Coronary artery (tissue), 2 donors: ENCODE measurements at regions not wholly inside any gene's neighbourhood (a gene's known extent, or its start where the extent isn't known, plus 50 kb on each side); places are given as distances from the start of the nearest gene placed in this dataset.
A peak's percentile ranks its signal among the peaks of the same experiment; 100 is the strongest.

Experiments used
- DNase-seq: peaks from one replicate; pipeline ENCODE4 v3.0.0-alpha.2; 2017; ENCODE audit warnings: low spot score
- H3K27ac ChIP-seq, 2 donors: fragments of 200-600 bp; sonication (generic); one replicate each; pipeline ENCODE4 v1.5.1; 2016 to 2019
- H3K4me3 ChIP-seq: fragments of 200-600 bp; sonication (generic); 2 replicates; pipeline ENCODE4 v1.5.1; 2016; ENCODE audit warnings: mild to moderate bottlenecking, moderate library complexity
- TF ChIP-seq, protein P1 (sequence below): fragments of 200-600 bp; sonication (generic); IDR thresholded peaks from one replicate; pipeline ENCODE4 v1.5.1; 2019; ENCODE audit warnings: antibody characterized with exemption

DNA sequence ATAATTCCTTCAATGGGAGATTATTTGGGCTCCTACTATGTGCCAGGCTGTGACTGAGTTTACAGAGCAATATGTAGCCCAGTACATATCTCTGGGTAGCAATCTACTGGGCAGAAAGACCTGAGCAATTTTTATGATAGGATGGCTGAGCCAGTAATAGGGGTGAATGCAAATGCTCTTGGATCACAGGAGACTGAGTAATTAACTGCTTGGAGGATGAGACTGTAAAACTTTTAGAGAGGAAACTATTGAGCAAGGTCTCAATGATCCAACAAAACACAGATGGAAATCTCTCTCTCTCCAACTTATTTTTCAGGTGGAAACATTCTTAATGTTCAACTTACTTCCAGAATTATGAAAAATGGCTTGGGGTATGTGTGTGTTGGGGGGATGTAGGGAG is 402.2 kb downstream of the AEBP2 start:
- no peak for DNase-seq
- TF ChIP-seq, protein P1, sequence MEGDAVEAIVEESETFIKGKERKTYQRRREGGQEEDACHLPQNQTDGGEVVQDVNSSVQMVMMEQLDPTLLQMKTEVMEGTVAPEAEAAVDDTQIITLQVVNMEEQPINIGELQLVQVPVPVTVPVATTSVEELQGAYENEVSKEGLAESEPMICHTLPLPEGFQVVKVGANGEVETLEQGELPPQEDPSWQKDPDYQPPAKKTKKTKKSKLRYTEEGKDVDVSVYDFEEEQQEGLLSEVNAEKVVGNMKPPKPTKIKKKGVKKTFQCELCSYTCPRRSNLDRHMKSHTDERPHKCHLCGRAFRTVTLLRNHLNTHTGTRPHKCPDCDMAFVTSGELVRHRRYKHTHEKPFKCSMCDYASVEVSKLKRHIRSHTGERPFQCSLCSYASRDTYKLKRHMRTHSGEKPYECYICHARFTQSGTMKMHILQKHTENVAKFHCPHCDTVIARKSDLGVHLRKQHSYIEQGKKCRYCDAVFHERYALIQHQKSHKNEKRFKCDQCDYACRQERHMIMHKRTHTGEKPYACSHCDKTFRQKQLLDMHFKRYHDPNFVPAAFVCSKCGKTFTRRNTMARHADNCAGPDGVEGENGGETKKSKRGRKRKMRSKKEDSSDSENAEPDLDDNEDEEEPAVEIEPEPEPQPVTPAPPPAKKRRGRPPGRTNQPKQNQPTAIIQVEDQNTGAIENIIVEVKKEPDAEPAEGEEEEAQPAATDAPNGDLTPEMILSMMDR: no peak
- Histone ChIP-seq H3K4me3 (no peak overlapping the region), H3K27ac (peak overlapping the region in 1 of 2 donors; percentile 20)

DNA sequence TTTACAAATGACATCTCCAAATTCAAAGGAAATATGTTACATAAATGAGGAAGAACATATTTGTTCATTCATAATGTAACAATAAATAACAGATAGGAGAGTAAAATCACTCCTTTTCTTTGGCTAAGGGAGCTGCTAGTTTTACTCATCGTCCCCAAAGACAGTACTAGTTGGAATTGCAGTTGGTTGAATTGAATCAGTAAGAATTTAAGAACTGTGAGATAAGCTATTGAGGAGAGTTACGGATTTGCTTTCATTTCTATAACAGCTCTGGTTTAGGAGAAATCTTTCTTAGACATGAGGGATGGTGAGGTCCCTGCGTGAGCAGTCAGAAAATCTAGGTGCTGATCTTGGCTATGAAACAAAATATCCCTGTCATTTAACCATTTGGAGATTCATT is 402.8 kb downstream of the AEBP2 start:
- TF ChIP-seq, protein P1: no peak

DNA sequence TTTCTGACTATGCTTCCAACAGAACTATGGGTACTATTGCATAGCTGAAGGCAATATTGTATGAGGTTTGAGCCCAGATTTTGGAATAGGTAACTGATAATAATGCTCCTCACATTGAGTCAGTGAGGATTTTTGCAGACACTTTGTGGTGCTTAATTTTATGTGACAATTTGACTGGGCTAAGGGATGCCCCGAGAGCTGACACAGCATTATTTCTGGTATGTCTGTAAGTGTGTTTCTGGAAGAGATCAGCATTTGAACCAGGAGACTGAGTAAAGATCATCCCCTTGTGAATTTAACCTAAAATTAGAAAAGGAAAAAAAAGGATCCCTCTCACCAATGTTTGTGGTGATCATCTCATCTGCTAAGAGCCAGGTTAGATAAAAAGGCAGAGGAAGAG is 404.9 kb downstream of the AEBP2 start:
- no peak overlapping the region for H3K27ac ChIP-seq
- no peak for DNase-seq
- TF ChIP-seq, protein P1: no peak
- no peak overlapping the region for H3K4me3 ChIP-seq

More for the DNA sequence above, 402.8 kb downstream of the AEBP2 start:
- Histone ChIP-seq H3K4me3 (peak overlapping the region; percentile 43), H3K27ac (peak overlapping the region in 1 of 2 donors; percentile 42)
- DNase-seq: no peak

DNA sequence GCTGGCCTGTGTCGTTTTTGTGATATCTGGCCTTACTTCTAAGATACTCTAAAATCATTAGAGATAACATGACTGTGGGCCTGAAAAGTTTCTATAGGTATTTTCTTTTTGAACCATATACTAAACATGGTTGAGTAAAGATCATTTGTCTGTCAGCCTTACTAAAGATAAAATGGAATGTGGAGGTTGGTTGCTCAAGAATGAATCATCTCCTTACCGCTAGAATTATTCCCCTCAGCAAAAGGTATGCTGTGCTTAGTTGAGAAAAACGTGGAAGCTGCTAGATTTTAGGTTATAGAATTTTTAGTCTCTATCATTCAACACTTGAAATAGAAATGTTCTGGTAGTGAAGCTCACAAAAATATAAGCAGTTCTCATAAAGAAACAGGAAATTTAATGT is 407.3 kb downstream of the AEBP2 start:
- TF ChIP-seq, protein P1: no peak
- peak overlapping the region; percentile 86 to 88 for H3K27ac ChIP-seq
- peak overlapping the region; percentile 51 for H3K4me3 ChIP-seq
- no peak for DNase-seq

DNA sequence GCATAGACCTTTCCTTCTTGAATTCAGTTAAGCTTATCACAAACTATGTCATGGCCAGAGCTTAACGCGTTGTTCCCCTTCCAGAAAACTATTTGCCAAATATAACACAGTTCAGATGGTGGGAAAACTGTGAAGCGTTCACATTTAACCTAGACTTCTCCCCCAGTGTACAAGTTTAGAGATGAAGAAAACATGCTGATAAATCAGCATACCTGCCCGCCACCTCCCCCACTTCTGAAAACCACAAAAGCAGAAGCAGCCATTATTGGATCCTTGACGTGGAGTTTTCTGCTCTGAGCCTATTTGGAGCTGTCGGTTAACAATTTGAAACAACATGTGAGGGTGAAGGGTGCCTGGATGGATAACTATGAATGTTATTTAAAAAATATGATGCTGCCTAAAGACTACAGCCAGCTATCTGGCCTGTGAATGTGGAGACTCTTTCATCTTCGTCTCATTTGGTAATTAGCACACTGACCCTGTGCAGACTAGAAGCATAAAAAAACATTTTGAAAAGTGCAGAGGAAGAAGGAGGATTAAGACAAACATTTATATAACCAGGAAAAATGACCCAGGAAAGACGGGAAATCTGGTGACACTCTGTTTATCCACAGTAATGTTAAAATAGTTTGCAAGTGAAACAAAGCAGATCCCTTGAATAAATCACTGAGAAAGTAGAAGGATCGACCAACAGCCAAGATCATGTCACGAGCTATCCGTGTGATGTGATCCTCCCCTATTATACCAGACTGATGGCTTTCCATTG is 408.2 kb downstream of the AEBP2 start:
- Histone ChIP-seq H3K4me3 (peak overlapping the region; percentile 51), H3K27ac (peak overlapping the region; percentile 86 to 88)
- DNase-seq: no peak
- TF ChIP-seq, protein P1: no peak

DNA sequence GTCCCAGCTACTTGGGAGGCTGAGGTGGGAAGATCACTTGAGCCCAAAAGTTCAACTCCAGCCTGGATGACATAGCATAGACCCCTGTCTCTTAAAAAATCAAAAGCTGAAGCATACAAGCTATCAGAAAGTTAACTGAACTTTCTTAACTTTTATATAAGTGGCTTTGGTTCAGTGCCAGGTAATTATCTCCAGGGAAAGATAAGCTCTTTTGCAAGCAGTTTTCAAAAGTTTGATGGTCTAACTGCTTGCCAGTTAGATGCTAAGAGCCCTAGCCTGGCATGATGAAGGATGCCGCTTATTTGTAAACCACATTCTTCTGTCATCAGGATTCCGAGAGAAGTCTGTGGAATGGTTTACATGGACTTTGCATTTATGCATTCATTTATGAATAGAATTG is 409.1 kb downstream of the AEBP2 start:
- Histone ChIP-seq H3K27ac (peak overlapping the region; percentile 86 to 88), H3K4me3 (no peak overlapping the region)
- no peak for DNase-seq
- TF ChIP-seq, protein P1: no peak

DNA sequence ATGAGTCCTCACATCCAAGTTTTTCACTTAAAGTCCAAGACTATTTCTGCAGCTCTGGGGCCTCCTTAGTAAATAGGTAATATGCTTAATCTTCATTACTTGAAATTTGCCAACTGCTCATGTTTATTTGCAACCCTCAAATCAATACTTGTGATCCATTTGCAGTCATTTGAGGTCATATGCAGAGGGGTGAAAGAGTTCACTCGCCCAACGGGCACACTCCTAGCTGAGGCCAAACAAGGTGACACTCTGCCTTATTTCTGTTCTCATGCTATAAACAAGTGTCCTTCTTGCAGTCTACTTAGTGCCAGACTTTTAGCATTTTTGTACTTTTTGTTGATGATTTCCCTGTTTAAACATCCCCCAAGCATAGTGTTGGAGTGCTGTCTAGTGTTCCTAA is 409.9 kb downstream of the AEBP2 start:
- TF ChIP-seq, protein P1: no peak
- H3K27ac ChIP-seq: peak overlapping the region in 1 of 2 donors; percentile 88
- DNase-seq: no peak
- no peak overlapping the region for H3K4me3 ChIP-seq
